Coronary artery (tissue), 2 donors: ENCODE measurements at regions not wholly inside any gene's neighbourhood (a gene's known extent, or its start where the extent isn't known, plus 50 kb on each side); places are given as distances from the start of the nearest gene placed in this dataset.

ENCODE experiments used
- DNase-seq: peaks from one replicate; pipeline ENCODE4 v3.0.0-alpha.2; 2017; ENCODE audit warnings: low spot score
- H3K27ac ChIP-seq, 2 donors: fragments of 200-600 bp; sonication (generic); one replicate each; pipeline ENCODE4 v1.5.1; 2016 to 2019
- H3K4me3 ChIP-seq: fragments of 200-600 bp; sonication (generic); 2 replicates; pipeline ENCODE4 v1.5.1; 2016; ENCODE audit warnings: mild to moderate bottlenecking, moderate library complexity
- TF ChIP-seq, protein P1 (sequence below): fragments of 200-600 bp; sonication (generic); IDR thresholded peaks from one replicate; pipeline ENCODE4 v1.5.1; 2019; ENCODE audit warnings: antibody characterized with exemption

- Histone ChIP-seq H3K4me3 (no peak overlapping the region), H3K27ac (no peak overlapping the region)
- no peak for DNase-seq
- TF ChIP-seq, protein P1, sequence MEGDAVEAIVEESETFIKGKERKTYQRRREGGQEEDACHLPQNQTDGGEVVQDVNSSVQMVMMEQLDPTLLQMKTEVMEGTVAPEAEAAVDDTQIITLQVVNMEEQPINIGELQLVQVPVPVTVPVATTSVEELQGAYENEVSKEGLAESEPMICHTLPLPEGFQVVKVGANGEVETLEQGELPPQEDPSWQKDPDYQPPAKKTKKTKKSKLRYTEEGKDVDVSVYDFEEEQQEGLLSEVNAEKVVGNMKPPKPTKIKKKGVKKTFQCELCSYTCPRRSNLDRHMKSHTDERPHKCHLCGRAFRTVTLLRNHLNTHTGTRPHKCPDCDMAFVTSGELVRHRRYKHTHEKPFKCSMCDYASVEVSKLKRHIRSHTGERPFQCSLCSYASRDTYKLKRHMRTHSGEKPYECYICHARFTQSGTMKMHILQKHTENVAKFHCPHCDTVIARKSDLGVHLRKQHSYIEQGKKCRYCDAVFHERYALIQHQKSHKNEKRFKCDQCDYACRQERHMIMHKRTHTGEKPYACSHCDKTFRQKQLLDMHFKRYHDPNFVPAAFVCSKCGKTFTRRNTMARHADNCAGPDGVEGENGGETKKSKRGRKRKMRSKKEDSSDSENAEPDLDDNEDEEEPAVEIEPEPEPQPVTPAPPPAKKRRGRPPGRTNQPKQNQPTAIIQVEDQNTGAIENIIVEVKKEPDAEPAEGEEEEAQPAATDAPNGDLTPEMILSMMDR, result no peak
Observed at GRCh38 chr2:186027922-186028321, 289.3 kb downstream of the FSIP2 start.

GRCh38 chr2:186031229-186031628 lies 292.6 kb downstream of the FSIP2 start:
- no peak for DNase-seq
- TF ChIP-seq, protein P1, result no peak

GRCh38 chr2:186032102-186032738 lies 293.6 kb downstream of the FSIP2 start:
- H3K4me3 ChIP-seq, result no peak overlapping the region
- H3K27ac ChIP-seq, result no peak overlapping the region
- TF ChIP-seq, protein P1, result no peak
- DNase-seq, result no peak

More at GRCh38 chr2:186031229-186031628, 292.6 kb downstream of the FSIP2 start:
- H3K4me3 ChIP-seq, result no peak overlapping the region
- no peak overlapping the region for H3K27ac ChIP-seq

DNA sequence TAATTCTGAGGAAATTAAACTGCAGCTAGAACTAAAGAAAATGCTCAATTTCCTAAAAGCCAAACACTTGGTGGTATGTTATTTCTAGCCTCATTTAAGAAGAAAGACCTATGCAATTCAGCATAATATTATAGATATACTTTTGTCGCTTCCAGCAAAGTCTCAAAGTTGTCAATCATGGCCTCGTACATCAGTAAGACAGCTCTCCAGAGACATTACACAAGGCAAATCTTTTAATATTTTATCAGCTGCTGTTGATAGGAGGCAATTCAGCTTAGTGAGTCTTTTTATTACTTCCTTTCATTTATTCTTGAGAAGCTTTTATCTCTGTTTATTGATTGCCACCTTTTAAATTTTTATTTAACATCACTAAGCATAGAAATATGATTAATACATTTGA lies 294.3 kb downstream of the FSIP2 start:
- TF ChIP-seq, protein P1, result no peak
- no peak overlapping the region for H3K27ac ChIP-seq
- no peak overlapping the region for H3K4me3 ChIP-seq
- DNase-seq, result no peak

- no peak overlapping the region for H3K27ac ChIP-seq
- TF ChIP-seq, protein P1, result no peak
- no peak overlapping the region for H3K4me3 ChIP-seq
- no peak for DNase-seq
Observed at GRCh38 chr2:186033541-186033940, 294.9 kb downstream of the FSIP2 start.

GRCh38 chr2:186036862-186037449 lies 298.4 kb downstream of the FSIP2 start:
- DNase-seq, result no peak
- TF ChIP-seq, protein P1, result no peak
- Histone ChIP-seq H3K27ac (no peak overlapping the region), H3K4me3 (no peak overlapping the region)
